Endothelial cell of umbilical vein (primary cell): ENCODE measurements at regions not wholly inside any gene's neighbourhood (a gene's known extent, or its start where the extent isn't known, plus 50 kb on each side); places are given as distances from the start of the nearest gene placed in this dataset.

Source experiments
- BruUV-seq: library from RNA; stranded (reverse); fragments of 400-500 nt; replicated peaks from 2 replicates; lab custom pipeline; 2021; lab: Mats Ljungman, UMichigan
- CTCF ChIA-PET: fragments of 300-600, 350-600 bp; sonication (Branson Sonifier 250); formaldehyde crosslinking; loops from one replicate; lab custom pipeline; 2021; ENCODE audit warnings: antibody characterized with exemption, inconsistent platforms; lab: Charles Lee
- POLR2A ChIA-PET: fragments of 300-600, 350-600 bp; sonication (Branson Sonifier 250); formaldehyde crosslinking; loops from one replicate; lab custom pipeline; 2021; ENCODE audit warnings: antibody characterized with exemption, inconsistent platforms; lab: Charles Lee
- DNase-seq: peaks from one replicate; pipeline ENCODE4 v3.0.0-alpha.2; 2011; ENCODE audit warnings: low read depth, low spot score
- FAIRE-seq: peaks from 2 replicates; lab custom pipeline; 2011; peaks lifted over from hg19 to GRCh38; lab: Jason Lieb, UNC
- H2AFZ ChIP-seq: 2 replicates; pipeline ENCODE4 v1.6.0; 2012; ENCODE audit warnings: low read depth, low read length, control low read depth, inconsistent platforms
- H3K27ac ChIP-seq: 2 replicates; pipeline ENCODE4 v1.5.1; 2011; ENCODE audit warnings: low read depth, mild to moderate bottlenecking, control low read depth, low read length, moderate library complexity; ENCODE audit not compliant: insufficient read depth
- H3K27me3 ChIP-seq, 2 experiments: 2 replicates each; pipeline versions ENCODE4 v1.6.0 to v1.6.1; 2011; ENCODE audit warnings: low read length in 2 of 2, mixed read lengths in 1 of 2; ENCODE audit not compliant: control insufficient read depth in 2 of 2, insufficient read depth in 2 of 2
- H3K36me3 ChIP-seq, 2 experiments: 2 replicates in 1 of 2; 3 replicates in 1 of 2; pipeline ENCODE4 v1.5.1; 2011; ENCODE audit warnings: low read length in 2 of 2, mild to moderate bottlenecking in 1 of 2, moderate library complexity in 1 of 2; ENCODE audit not compliant: control insufficient read depth in 2 of 2, insufficient read depth in 2 of 2; ENCODE audit errors: extremely low read depth in 1 of 2
- H3K4me1 ChIP-seq: 3 replicates; pipeline ENCODE4 v1.5.1; 2011; ENCODE audit warnings: mild to moderate bottlenecking, low read length; ENCODE audit not compliant: control insufficient read depth, insufficient read depth; ENCODE audit errors: extremely low read depth
- H3K4me2 ChIP-seq: 2 replicates; pipeline ENCODE4 v1.6.1; 2011; ENCODE audit warnings: low read length, control low read depth, mixed read lengths; ENCODE audit not compliant: insufficient read depth
- H3K4me3 ChIP-seq, 3 experiments: fragments of 200-600 bp in 1 of 3; sonication (generic), shearing (Covaris generic) in 1 of 3; replicated peaks in 1 of 3; 2 replicates each; pipeline ENCODE4 v1.5.1; 2011 to 2016; ENCODE audit warnings: control low read depth in 3 of 3, low read length in 3 of 3, mild to moderate bottlenecking in 2 of 3, inconsistent platforms in 1 of 3, low read depth in 1 of 3, moderate library complexity in 1 of 3; ENCODE audit not compliant: insufficient read depth in 1 of 3
- H3K79me2 ChIP-seq: 2 replicates; pipeline ENCODE4 v1.6.0; 2012; ENCODE audit warnings: low read length, inconsistent platforms; ENCODE audit not compliant: control insufficient read depth, insufficient read depth
- H3K9ac ChIP-seq: replicated peaks from 2 replicates; pipeline ENCODE3; 2011; ENCODE audit warnings: low read length, control low read depth; ENCODE audit not compliant: insufficient read depth; ENCODE audit errors: extremely low read depth
- H3K9me1 ChIP-seq: replicated peaks from 3 replicates; pipeline ENCODE4 v1.6.0; 2011; ENCODE audit warnings: mild to moderate bottlenecking, low read length; ENCODE audit not compliant: control insufficient read depth, insufficient read depth; ENCODE audit errors: extremely low read depth
- H3K9me3 ChIP-seq: replicated peaks from 2 replicates; pipeline ENCODE4 v1.5.1; 2012; ENCODE audit warnings: low read length, inconsistent platforms; ENCODE audit not compliant: control insufficient read depth, insufficient read depth
- H4K20me1 ChIP-seq: replicated peaks from 2 replicates; pipeline ENCODE3; 2011; ENCODE audit warnings: mild to moderate bottlenecking, low read length; ENCODE audit not compliant: control insufficient read depth, insufficient read depth; ENCODE audit errors: extremely low read depth
- EZH2 ChIP-seq: IDR thresholded peaks from 2 replicates; pipeline ENCODE4 v1.6.1; 2012; ENCODE audit warnings: borderline replicate concordance, low read depth, mild to moderate bottlenecking, moderate library complexity, low read length, inconsistent platforms; ENCODE audit not compliant: severe bottlenecking
- FOS ChIP-seq: IDR thresholded peaks from 2 replicates; pipeline ENCODE4 v1.6.1; 2011; ENCODE audit warnings: mild to moderate bottlenecking, low read length, moderate library complexity, borderline replicate concordance; ENCODE audit not compliant: insufficient read depth
- GATA2 ChIP-seq: IDR thresholded peaks from 2 replicates; pipeline ENCODE4 v1.7.0; 2011; ENCODE audit warnings: low read depth, mild to moderate bottlenecking, moderate library complexity, mixed read lengths, low read length; ENCODE audit not compliant: insufficient read length, insufficient read depth
- JUN ChIP-seq: IDR thresholded peaks from 2 replicates; pipeline ENCODE4 v1.6.1; 2011; ENCODE audit warnings: borderline replicate concordance, low read depth; ENCODE audit not compliant: insufficient read length, insufficient read depth
- MYC ChIP-seq: IDR thresholded peaks from one replicate; pipeline ENCODE4 v1.6.1; 2011; ENCODE audit warnings: mild to moderate bottlenecking, low read depth, low read length
- POLR2AphosphoS5 ChIP-seq: IDR thresholded peaks from 2 replicates; pipeline ENCODE4 v1.6.1; 2012; ENCODE audit warnings: low read depth, mild to moderate bottlenecking, control low read depth, low read length, moderate library complexity; ENCODE audit not compliant: insufficient read depth
- dilution Hi-C: fragments of 300-500 bp; cut with MboI; formaldehyde crosslinking; loops from one replicate; pipeline ENCODE4 v1.15.0; 2019; ENCODE audit warnings: low sequenced_read_pairs; ENCODE audit not compliant: extremely low pct_ligation_motif_present
- intact Hi-C: fragments of 100-400 bp; cut with micrococcal nuclease; formaldehyde crosslinking; loops from one replicate; pipeline ENCODE4 v1.10.0; 2022
- TF ChIP-seq, protein P1 (sequence below): IDR thresholded peaks from 2 replicates; pipeline ENCODE4 v1.6.1; 2011; ENCODE audit not compliant: insufficient read depth, insufficient read length
- TF ChIP-seq, protein P2 (sequence below), 2 donors: IDR thresholded peaks; 1 replicate in 1 of 2; 2 replicates in 1 of 2; pipeline ENCODE4 v1.5.1; 2011; ENCODE audit warnings: low read length in 2 of 2, mild to moderate bottlenecking in 2 of 2, moderate library complexity in 2 of 2, control low read depth in 1 of 2, inconsistent platforms in 1 of 2, low read depth in 1 of 2; ENCODE audit not compliant: insufficient read depth in 1 of 2; ENCODE audit errors: extremely low read depth in 1 of 2

DNA sequence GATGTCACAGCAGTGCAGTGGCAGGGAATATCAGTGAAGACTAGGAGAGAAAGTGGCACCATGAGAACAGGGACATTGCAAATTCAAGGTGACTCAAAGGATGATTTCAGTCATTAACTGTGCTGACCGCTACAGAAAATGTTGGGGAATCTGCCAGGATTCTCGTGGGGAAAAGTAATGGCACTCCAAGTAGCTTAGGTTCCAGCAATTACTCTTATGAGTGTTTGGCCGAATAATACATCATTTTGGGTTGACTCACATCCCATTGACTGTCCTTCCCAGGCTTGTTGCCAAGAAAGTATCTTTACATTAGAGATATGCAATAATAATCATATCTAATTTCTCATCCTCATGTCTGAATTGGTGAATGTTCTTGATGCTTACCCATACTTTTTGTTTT, 1411.1 kb upstream of the PCDH7 start:
- ChIA-PET POLR2A (no interaction called here), CTCF (interaction anchor here (1.5 kb wide), 1 partner anchor 10 kb away, joined by 3 read pairs; no protein-coding TSS in a partner anchor)
- Histone ChIP-seq H3K4me1 (peaks cover 45% of the 10 kb centered on the region), H3K79me2 (no peaks in the 10 kb centered on the region), H3K27me3 (no peaks in the 10 kb centered on the region), H4K20me1 (no peaks in the 10 kb centered on the region), H3K27ac (peak overlapping the region; percentile 78), H3K9me1 (no peaks in the 10 kb centered on the region), H3K9ac (peak overlapping the region; percentile 26), H3K4me2 (peak overlapping the region; percentile 80), H3K36me3 (no peaks in the 10 kb centered on the region), H3K4me3 (no peak overlapping the region), H2AFZ (peak overlapping the region; percentile 65), H3K9me3 (no peaks in the 10 kb centered on the region)
- FAIRE-seq (no peak), DNase-seq (peak; percentile 70)
- dilution Hi-C loops, result no loop called here
- TF ChIP-seq POLR2AphosphoS5 (peak; percentile 35), MYC (no peak), GATA2 (peak; percentile 35), FOS (peak; percentile 82), EZH2 (no peak), JUN (peak; percentile 64)
- TF ChIP-seq, protein P1, sequence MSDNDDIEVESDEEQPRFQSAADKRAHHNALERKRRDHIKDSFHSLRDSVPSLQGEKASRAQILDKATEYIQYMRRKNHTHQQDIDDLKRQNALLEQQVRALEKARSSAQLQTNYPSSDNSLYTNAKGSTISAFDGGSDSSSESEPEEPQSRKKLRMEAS, result no peak
- TF ChIP-seq, protein P2, sequence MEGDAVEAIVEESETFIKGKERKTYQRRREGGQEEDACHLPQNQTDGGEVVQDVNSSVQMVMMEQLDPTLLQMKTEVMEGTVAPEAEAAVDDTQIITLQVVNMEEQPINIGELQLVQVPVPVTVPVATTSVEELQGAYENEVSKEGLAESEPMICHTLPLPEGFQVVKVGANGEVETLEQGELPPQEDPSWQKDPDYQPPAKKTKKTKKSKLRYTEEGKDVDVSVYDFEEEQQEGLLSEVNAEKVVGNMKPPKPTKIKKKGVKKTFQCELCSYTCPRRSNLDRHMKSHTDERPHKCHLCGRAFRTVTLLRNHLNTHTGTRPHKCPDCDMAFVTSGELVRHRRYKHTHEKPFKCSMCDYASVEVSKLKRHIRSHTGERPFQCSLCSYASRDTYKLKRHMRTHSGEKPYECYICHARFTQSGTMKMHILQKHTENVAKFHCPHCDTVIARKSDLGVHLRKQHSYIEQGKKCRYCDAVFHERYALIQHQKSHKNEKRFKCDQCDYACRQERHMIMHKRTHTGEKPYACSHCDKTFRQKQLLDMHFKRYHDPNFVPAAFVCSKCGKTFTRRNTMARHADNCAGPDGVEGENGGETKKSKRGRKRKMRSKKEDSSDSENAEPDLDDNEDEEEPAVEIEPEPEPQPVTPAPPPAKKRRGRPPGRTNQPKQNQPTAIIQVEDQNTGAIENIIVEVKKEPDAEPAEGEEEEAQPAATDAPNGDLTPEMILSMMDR (IDR thresholded peaks at IDR 0.05; ENCODE audit: extremely low read depth in 1 of 2, insufficient read depth in 1 of 2, low read depth in 1 of 2, low read length in 2 of 2), result no peak
- no TSS peak for BruUV-seq
- intact Hi-C loops, result loop anchor here (1.0 kb wide), 2 partner anchors 18 to 31 kb away; no protein-coding TSS in a partner anchor
